Neural progenitor cell (in vitro differentiated cells): ENCODE measurements at regions not wholly inside any gene's neighbourhood (a gene's known extent, or its start where the extent isn't known, plus 50 kb on each side); places are given as distances from the start of the nearest gene placed in this dataset.

Source experiments
- EZH2phosphoT487 ChIP-seq: fragments of 200-600 bp; sonication (generic); IDR thresholded peaks from 2 replicates; pipeline ENCODE4 v1.6.1; 2017; ENCODE audit warnings: antibody characterized with exemption
- TF ChIP-seq, protein P1 (sequence below): fragments of 200-600 bp; sonication (generic); IDR thresholded peaks from 2 replicates; pipeline ENCODE4 v1.5.1; 2017; ENCODE audit warnings: antibody characterized with exemption, mild to moderate bottlenecking

DNA sequence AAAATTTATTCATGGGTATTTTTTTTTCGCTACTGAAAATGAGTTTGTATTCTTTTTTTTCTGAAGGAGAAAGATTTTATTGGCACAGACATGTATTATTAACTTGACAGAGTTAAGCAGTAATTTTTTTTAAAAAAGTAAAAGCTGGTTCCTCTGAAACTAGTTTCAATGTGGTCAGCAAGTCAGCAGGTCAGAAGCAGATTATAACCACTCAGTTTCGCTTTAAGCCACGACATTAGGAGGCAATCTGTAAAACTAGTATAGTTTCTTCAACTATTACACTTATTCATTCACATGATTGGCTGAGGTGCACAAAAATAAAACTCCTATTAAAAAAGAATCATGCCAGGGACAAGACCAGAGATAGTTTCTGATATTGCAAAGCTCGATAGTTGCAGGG is 714.2 kb upstream of the PCDH7 start:
- TF ChIP-seq, protein P1, sequence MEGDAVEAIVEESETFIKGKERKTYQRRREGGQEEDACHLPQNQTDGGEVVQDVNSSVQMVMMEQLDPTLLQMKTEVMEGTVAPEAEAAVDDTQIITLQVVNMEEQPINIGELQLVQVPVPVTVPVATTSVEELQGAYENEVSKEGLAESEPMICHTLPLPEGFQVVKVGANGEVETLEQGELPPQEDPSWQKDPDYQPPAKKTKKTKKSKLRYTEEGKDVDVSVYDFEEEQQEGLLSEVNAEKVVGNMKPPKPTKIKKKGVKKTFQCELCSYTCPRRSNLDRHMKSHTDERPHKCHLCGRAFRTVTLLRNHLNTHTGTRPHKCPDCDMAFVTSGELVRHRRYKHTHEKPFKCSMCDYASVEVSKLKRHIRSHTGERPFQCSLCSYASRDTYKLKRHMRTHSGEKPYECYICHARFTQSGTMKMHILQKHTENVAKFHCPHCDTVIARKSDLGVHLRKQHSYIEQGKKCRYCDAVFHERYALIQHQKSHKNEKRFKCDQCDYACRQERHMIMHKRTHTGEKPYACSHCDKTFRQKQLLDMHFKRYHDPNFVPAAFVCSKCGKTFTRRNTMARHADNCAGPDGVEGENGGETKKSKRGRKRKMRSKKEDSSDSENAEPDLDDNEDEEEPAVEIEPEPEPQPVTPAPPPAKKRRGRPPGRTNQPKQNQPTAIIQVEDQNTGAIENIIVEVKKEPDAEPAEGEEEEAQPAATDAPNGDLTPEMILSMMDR = no peak
- no peak for TF ChIP-seq EZH2phosphoT487
